CD14-positive monocyte (primary cell): ENCODE measurements at regions not wholly inside any gene's neighbourhood (a gene's known extent, or its start where the extent isn't known, plus 50 kb on each side); places are given as distances from the start of the nearest gene placed in this dataset.

Source experiments
- DNase-seq, 3 donors: peaks; one replicate each; pipeline ENCODE4 v3.0.0-alpha.2; 2011 to 2022
- H2AFZ ChIP-seq: 2 replicates; pipeline ENCODE4 v1.6.0; 2012; ENCODE audit warnings: mild to moderate bottlenecking, low read depth, low read length, inconsistent platforms; ENCODE audit not compliant: insufficient read depth, poor library complexity, severe bottlenecking
- H3K27ac ChIP-seq, 2 donors: 1 replicate in 1 of 2; 2 replicates in 1 of 2; pipeline ENCODE4 v1.5.1; 2012 to 2013; ENCODE audit warnings: low read length in 2 of 2, control low read depth in 1 of 2, inconsistent platforms in 1 of 2, low read depth in 1 of 2, mild to moderate bottlenecking in 1 of 2
- H3K27me3 ChIP-seq, 2 donors: one replicate each; pipeline versions ENCODE4 v1.6.0 to v1.6.1; 2011 to 2013; ENCODE audit warnings: low read length in 2 of 2; ENCODE audit not compliant: control insufficient read depth in 2 of 2, insufficient read depth in 2 of 2
- H3K36me3 ChIP-seq, 2 donors: replicated peaks in 1 of 2; 1 replicate in 1 of 2; 2 replicates in 1 of 2; pipeline versions ENCODE4 v1.5.1 to v1.6.1; 2012 to 2013; ENCODE audit warnings: low read length in 2 of 2, control low read depth in 1 of 2, inconsistent platforms in 1 of 2, mild to moderate bottlenecking in 1 of 2; ENCODE audit not compliant: insufficient read depth in 2 of 2, control insufficient read depth in 1 of 2
- H3K4me1 ChIP-seq, 2 donors: 1 replicate in 1 of 2; 2 replicates in 1 of 2; pipeline versions ENCODE4 v1.5.1 to v1.6.1; 2012 to 2013; ENCODE audit warnings: low read length in 2 of 2, control low read depth in 1 of 2, inconsistent platforms in 1 of 2, mild to moderate bottlenecking in 1 of 2, moderate library complexity in 1 of 2; ENCODE audit not compliant: insufficient read depth in 2 of 2, control insufficient read depth in 1 of 2
- H3K4me2 ChIP-seq: replicated peaks from 2 replicates; pipeline ENCODE3; 2012; ENCODE audit warnings: low read length, moderate library complexity, mild to moderate bottlenecking; ENCODE audit not compliant: poor library complexity, severe bottlenecking; ENCODE audit errors: extremely low read depth
- H3K4me3 ChIP-seq, 3 experiments: fragments of 200-600 bp in 1 of 3; sonication (generic) in 1 of 3; replicated peaks in 1 of 3; 1 replicate in 2 of 3; 2 replicates in 1 of 3; pipeline ENCODE4 v1.5.1; 2011 to 2013; ENCODE audit warnings: low read length in 3 of 3, mild to moderate bottlenecking in 3 of 3, control low read depth in 2 of 3, low read depth in 2 of 3, inconsistent platforms in 1 of 3, moderate library complexity in 1 of 3
- H3K79me2 ChIP-seq: 2 replicates; pipeline ENCODE4 v1.6.0; 2012; ENCODE audit warnings: mild to moderate bottlenecking, control low read depth, inconsistent platforms, low read length, moderate library complexity; ENCODE audit not compliant: insufficient read depth
- H3K9ac ChIP-seq: 2 replicates; pipeline ENCODE4 v1.6.0; 2017; ENCODE audit warnings: low read length, mild to moderate bottlenecking; ENCODE audit not compliant: insufficient read depth, poor library complexity, severe bottlenecking
- H3K9me3 ChIP-seq, 2 donors: replicated peaks in 1 of 2; 1 replicate in 1 of 2; 2 replicates in 1 of 2; pipeline versions ENCODE4 v1.5.1 to v1.6.1; 2012 to 2013; ENCODE audit warnings: low read length in 2 of 2, control low read depth in 1 of 2; ENCODE audit not compliant: control insufficient read depth in 1 of 2, insufficient read depth in 1 of 2
- H4K20me1 ChIP-seq: 2 replicates; pipeline ENCODE4 v1.6.0; 2012; ENCODE audit warnings: mild to moderate bottlenecking, low read length, control low read depth, moderate library complexity; ENCODE audit not compliant: insufficient read depth
- H3K27ac Mint-ChIP-seq, 7 donors: one replicate each; pipeline ENCODE4 v1.8.0; 2020; ENCODE audit warnings: mild to moderate bottlenecking in 7 of 7, mixed read lengths in 7 of 7, moderate library complexity in 6 of 7, inconsistent platforms in 2 of 7
- H3K27me3 Mint-ChIP-seq, 3 donors: one replicate each; pipeline ENCODE4 v1.8.0; 2021 to 2022; ENCODE audit warnings: low read depth in 3 of 3, mild to moderate bottlenecking in 3 of 3, mixed read lengths in 3 of 3, moderate library complexity in 3 of 3, inconsistent platforms in 1 of 3
- H3K36me3 Mint-ChIP-seq, 2 donors: one replicate each; pipeline ENCODE4 v1.8.0; 2020; ENCODE audit warnings: mixed read lengths in 2 of 2, inconsistent platforms in 1 of 2, mild to moderate bottlenecking in 1 of 2
- H3K4me1 Mint-ChIP-seq: one replicate; pipeline ENCODE4 v1.8.0; 2020; ENCODE audit warnings: mild to moderate bottlenecking, mixed read lengths
- H3K4me3 Mint-ChIP-seq, 2 donors: one replicate each; pipeline ENCODE4 v1.8.0; 2020; ENCODE audit warnings: mild to moderate bottlenecking in 2 of 2, mixed read lengths in 2 of 2, moderate library complexity in 1 of 2
- H3K9me3 Mint-ChIP-seq, 7 donors: one replicate each; pipeline ENCODE4 v1.8.0; 2020 to 2022; ENCODE audit warnings: mixed read lengths in 7 of 7, mild to moderate bottlenecking in 6 of 7, moderate library complexity in 6 of 7, inconsistent platforms in 2 of 7
- CTCF ChIP-seq: fragments of 200-600 bp; IDR thresholded peaks from one replicate; pipeline ENCODE4 v1.8.0; 2022; ENCODE audit warnings: antibody characterized with exemption, mild to moderate bottlenecking
- WGBS: methylation state at CpG from one replicate; pipeline ENCODE4 v1.1.5; 2013; ENCODE audit warnings: missing lambda C conversion rate; ENCODE audit not compliant: insufficient coverage; 5-methylcytosine and 5-hydroxymethylcytosine counted together
- intact Hi-C, 2 donors: fragments of 100-400 bp; cut with micrococcal nuclease; formaldehyde crosslinking; loops; one replicate each; pipeline versions ENCODE4 v1.15.0 to v1.15.1; 2023

- 80% methylated on average over 1 of the region's 1 CpG for WGBS
- H3K27ac ChIP-seq = no peak overlapping the region
- no peaks in the 10 kb centered on the region for H3K9me3 ChIP-seq
- H3K9ac ChIP-seq = no peak overlapping the region
- no peaks in the 10 kb centered on the region for H3K36me3 ChIP-seq
- no peak for TF ChIP-seq CTCF
- H3K27me3 Mint-ChIP-seq = no peaks in the 10 kb centered on the region
- H3K79me2 ChIP-seq = no peaks in the 10 kb centered on the region
- H3K4me3 ChIP-seq = no peak overlapping the region
- no peak overlapping the region for H3K4me3 Mint-ChIP-seq
- H3K27ac Mint-ChIP-seq = no peak overlapping the region
- DNase-seq = no peak
- H3K4me1 ChIP-seq = no peaks in the 10 kb centered on the region
- H2AFZ ChIP-seq = no peak overlapping the region
- intact Hi-C loops = no loop called here
- no peaks in the 10 kb centered on the region for H3K27me3 ChIP-seq
- no peaks in the 10 kb centered on the region for H3K4me1 Mint-ChIP-seq
- H3K9me3 Mint-ChIP-seq = peaks cover 0 to 2% (median 0%) of the 10 kb centered on the region in 7 donors
- no peaks in the 10 kb centered on the region for H3K36me3 Mint-ChIP-seq
- H3K4me2 ChIP-seq = no peak overlapping the region
- no peaks in the 10 kb centered on the region for H4K20me1 ChIP-seq
Observed at GRCh38 chr4:57655342-57655741, 545.2 kb upstream of the IGFBP7 start.

GRCh38 chr4:57652779-57653178, 542.6 kb upstream of the IGFBP7 start:
- no CpG with 5 or more reads among the region's 2 CpGs for WGBS
- no peaks in the 10 kb centered on the region for H3K79me2 ChIP-seq
- no peak overlapping the region for H2AFZ ChIP-seq
- H3K4me3 ChIP-seq = no peak overlapping the region
- Mint-ChIP-seq H3K9me3 (peaks cover 0 to 2% (median 0%) of the 10 kb centered on the region in 7 donors), H3K4me1 (no peaks in the 10 kb centered on the region), H3K4me3 (no peak overlapping the region), H3K36me3 (no peaks in the 10 kb centered on the region), H3K27me3 (no peaks in the 10 kb centered on the region), H3K27ac (no peak overlapping the region)
- DNase-seq = no peak
- no peaks in the 10 kb centered on the region for H3K9me3 ChIP-seq
- H3K27me3 ChIP-seq = no peaks in the 10 kb centered on the region
- intact Hi-C loops = no loop called here
- H3K9ac ChIP-seq = no peak overlapping the region
- H3K4me1 ChIP-seq = no peaks in the 10 kb centered on the region
- H3K36me3 ChIP-seq = no peaks in the 10 kb centered on the region
- no peak overlapping the region for H3K27ac ChIP-seq
- no peak overlapping the region for H3K4me2 ChIP-seq
- H4K20me1 ChIP-seq = no peaks in the 10 kb centered on the region
- no peak for TF ChIP-seq CTCF
